MCF 10A (cell line): ENCODE measurements at regions not wholly inside any gene's neighbourhood (a gene's known extent, or its start where the extent isn't known, plus 50 kb on each side); places are given as distances from the start of the nearest gene placed in this dataset.

ENCODE experiments used
- BruUV-seq: library from RNA; stranded (reverse); fragments of 400-500 nt; replicated peaks from 2 replicates; lab custom pipeline; 2021; lab: Mats Ljungman, UMichigan
- CTCF ChIA-PET: fragments of 300-600 bp; sonication (Branson Sonifier 250); formaldehyde crosslinking; extraction: SDS; loops from one replicate; lab custom pipeline; 2021; ENCODE audit warnings: antibody characterized with exemption, inconsistent platforms; lab: Yijun Ruan, JAX
- POLR2A ChIA-PET: fragments of 300-600, 350-650 bp; sonication (Branson Sonifier 250); formaldehyde crosslinking; extraction: SDS; loops from one replicate; lab custom pipeline; 2020; ENCODE audit warnings: antibody characterized with exemption, inconsistent platforms; lab: Yijun Ruan, JAX
- DNase-seq: peaks from one replicate; pipeline ENCODE4 v3.0.0-alpha.2; 2018; ENCODE audit not compliant: unreplicated experiment
- H3K27ac Mint-ChIP-seq: one replicate; pipeline ENCODE4 v1.8.0; 2022; ENCODE audit warnings: mild to moderate bottlenecking, low read depth, mixed read lengths; ENCODE audit not compliant: unreplicated experiment
- H3K27me3 Mint-ChIP-seq: one replicate; pipeline ENCODE4 v1.8.0; 2022; ENCODE audit warnings: mixed read lengths; ENCODE audit not compliant: insufficient read depth, unreplicated experiment
- H3K36me3 Mint-ChIP-seq: one replicate; pipeline ENCODE4 v1.8.0; 2022; ENCODE audit warnings: mild to moderate bottlenecking, moderate library complexity, mixed read lengths; ENCODE audit not compliant: insufficient read depth, unreplicated experiment
- H3K4me1 Mint-ChIP-seq: one replicate; pipeline ENCODE4 v1.8.0; 2022; ENCODE audit warnings: mixed read lengths; ENCODE audit not compliant: insufficient read depth, unreplicated experiment
- H3K4me3 Mint-ChIP-seq: one replicate; pipeline ENCODE4 v1.8.0; 2022; ENCODE audit warnings: mild to moderate bottlenecking, moderate library complexity, mixed read lengths; ENCODE audit not compliant: unreplicated experiment
- H3K9me3 Mint-ChIP-seq: one replicate; pipeline ENCODE4 v1.8.0; 2022; ENCODE audit warnings: mixed read lengths; ENCODE audit not compliant: unreplicated experiment
- CTCF ChIP-seq: fragments of 200-600 bp; IDR thresholded peaks from one replicate; pipeline ENCODE4 v1.8.0; 2022; ENCODE audit warnings: antibody characterized with exemption, mild to moderate bottlenecking; ENCODE audit not compliant: unreplicated experiment
- intact Hi-C: fragments of 100-400 bp; cut with micrococcal nuclease; formaldehyde crosslinking; loops from 2 replicates; pipeline ENCODE4 v1.14.1; 2022

- ChIA-PET CTCF (no interaction called here), POLR2A (no interaction called here)
- BruUV-seq: no TSS peak
- DNase-seq: no peak
- H3K4me3 Mint-ChIP-seq: no peak overlapping the region
- TF ChIP-seq CTCF: no peak
- H3K27me3 Mint-ChIP-seq: no peaks in the 10 kb centered on the region
- H3K36me3 Mint-ChIP-seq: no peaks in the 10 kb centered on the region
- H3K27ac Mint-ChIP-seq: no peak overlapping the region
- peaks cover 12% of the 10 kb centered on the region for H3K9me3 Mint-ChIP-seq
- no peaks in the 10 kb centered on the region for H3K4me1 Mint-ChIP-seq
- intact Hi-C loops: no loop called here
Measured at GRCh38 chr3:109918740-109919139, 581.4 kb upstream of the DPPA4 start.

DNA sequence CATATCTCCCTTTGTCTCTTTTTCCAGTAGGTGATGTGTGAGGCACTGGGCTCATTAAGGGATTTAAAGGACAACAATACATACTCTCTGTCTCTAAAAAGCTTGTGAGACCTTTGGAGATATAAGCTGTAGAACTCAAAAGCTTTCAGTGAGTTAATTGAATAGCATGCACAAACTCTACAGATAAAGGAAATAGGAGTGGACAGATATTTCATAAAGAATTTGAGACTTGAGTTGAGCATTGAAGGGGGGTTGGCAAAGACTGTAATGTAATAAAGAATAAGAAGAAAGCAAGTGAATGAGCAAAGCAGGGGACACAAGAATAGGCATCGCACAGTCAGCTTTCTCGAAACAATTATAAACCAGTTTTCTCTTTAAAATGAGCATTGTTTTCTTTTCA is 583.4 kb upstream of the DPPA4 start:
- H3K27me3 Mint-ChIP-seq: no peaks in the 10 kb centered on the region
- no peaks in the 10 kb centered on the region for H3K36me3 Mint-ChIP-seq
- ChIA-PET POLR2A (no interaction called here), CTCF (interaction anchor here (0.7 kb wide), 1 partner anchor 393 kb away, joined by 3 read pairs; no protein-coding TSS in a partner anchor)
- no peak for TF ChIP-seq CTCF
- H3K4me1 Mint-ChIP-seq: peaks cover 6% of the 10 kb centered on the region
- peaks cover 9% of the 10 kb centered on the region for H3K9me3 Mint-ChIP-seq
- no peak overlapping the region for H3K27ac Mint-ChIP-seq
- no peak overlapping the region for H3K4me3 Mint-ChIP-seq
- intact Hi-C loops: no loop called here
- no peak for DNase-seq
- no TSS peak for BruUV-seq

GRCh38 chr3:109921509-109921908 is 584.2 kb upstream of the DPPA4 start:
- ChIA-PET CTCF (interaction anchor here (0.6 to 0.7 kb wide), 2 partner anchors 393 to 1217 kb away, joined by 3 to 4 read pairs; no protein-coding TSS in a partner anchor), POLR2A (no interaction called here)
- no peak overlapping the region for H3K27ac Mint-ChIP-seq
- TF ChIP-seq CTCF: no peak
- no TSS peak for BruUV-seq
- no peaks in the 10 kb centered on the region for H3K36me3 Mint-ChIP-seq
- H3K4me1 Mint-ChIP-seq: peaks cover 6% of the 10 kb centered on the region
- no peaks in the 10 kb centered on the region for H3K27me3 Mint-ChIP-seq
- intact Hi-C loops: no loop called here
- H3K9me3 Mint-ChIP-seq: peaks cover 1% of the 10 kb centered on the region
- DNase-seq: no peak
- H3K4me3 Mint-ChIP-seq: no peak overlapping the region

DNA sequence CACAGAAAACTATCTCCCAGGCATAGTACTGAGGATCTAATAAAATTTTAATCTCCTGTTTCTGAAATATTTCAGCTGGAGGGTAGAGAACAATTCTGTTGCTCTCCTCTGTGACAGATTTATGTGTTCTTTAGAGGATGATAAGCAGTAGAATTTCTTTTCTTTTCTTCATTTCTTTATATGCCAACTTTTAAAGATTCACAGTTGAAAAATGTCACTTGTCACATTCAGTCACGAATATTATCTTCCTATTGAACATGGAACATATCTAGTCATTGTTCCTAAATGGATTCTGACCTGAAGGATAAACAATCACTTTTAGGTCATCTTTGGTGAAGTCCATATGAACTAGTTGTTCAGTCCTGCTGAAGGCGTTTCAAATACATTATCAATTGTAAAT is 585.5 kb upstream of the DPPA4 start:
- BruUV-seq: no TSS peak
- intact Hi-C loops: no loop called here
- DNase-seq: no peak
- no peak overlapping the region for H3K4me3 Mint-ChIP-seq
- H3K36me3 Mint-ChIP-seq: no peaks in the 10 kb centered on the region
- ChIA-PET CTCF (interaction anchor here (0.6 kb wide), 1 partner anchor 277 kb away, joined by 3 read pairs; no protein-coding TSS in a partner anchor), POLR2A (no interaction called here)
- no peak overlapping the region for H3K27ac Mint-ChIP-seq
- no peaks in the 10 kb centered on the region for H3K27me3 Mint-ChIP-seq
- H3K9me3 Mint-ChIP-seq: no peaks in the 10 kb centered on the region
- H3K4me1 Mint-ChIP-seq: peaks cover 16% of the 10 kb centered on the region
- TF ChIP-seq CTCF: no peak
